PFSK-1 (cell line): ENCODE measurements at regions not wholly inside any gene's neighbourhood (a gene's known extent, or its start where the extent isn't known, plus 50 kb on each side); places are given as distances from the start of the nearest gene placed in this dataset.

Source experiments
- FOXP2 ChIP-seq: optimal IDR thresholded peaks from 2 replicates; pipeline ENCODE3; 2011; ENCODE audit warnings: borderline replicate concordance, control low read depth, inconsistent platforms; ENCODE audit not compliant: insufficient read depth; ENCODE audit errors: extremely low read length, extremely low read depth
- POLR2AphosphoS5 ChIP-seq: IDR thresholded peaks from 2 replicates; pipeline ENCODE4 v1.6.1; 2012; ENCODE audit warnings: low read depth, mild to moderate bottlenecking, control low read depth, low read length, moderate library complexity
- REST ChIP-seq, 2 experiments: IDR thresholded peaks; 2 replicates each; pipeline versions ENCODE4 v1.6.1 to v1.8.0; 2011 to 2012; ENCODE audit warnings: low read depth in 2 of 2, low read length in 2 of 2, control low read depth in 1 of 2, inconsistent platforms in 1 of 2, mild to moderate bottlenecking in 1 of 2, moderate library complexity in 1 of 2; ENCODE audit not compliant: insufficient read depth in 1 of 2
- SIN3A ChIP-seq: IDR thresholded peaks from 2 replicates; pipeline ENCODE4 v1.6.1; 2012; ENCODE audit warnings: mild to moderate bottlenecking, low read length, moderate library complexity, borderline replicate concordance; ENCODE audit not compliant: insufficient read depth
- TAF1 ChIP-seq: IDR thresholded peaks from 2 replicates; pipeline ENCODE4 v1.6.1; 2012; ENCODE audit warnings: low read length, control low read depth, borderline replicate concordance; ENCODE audit not compliant: insufficient read depth

DNA sequence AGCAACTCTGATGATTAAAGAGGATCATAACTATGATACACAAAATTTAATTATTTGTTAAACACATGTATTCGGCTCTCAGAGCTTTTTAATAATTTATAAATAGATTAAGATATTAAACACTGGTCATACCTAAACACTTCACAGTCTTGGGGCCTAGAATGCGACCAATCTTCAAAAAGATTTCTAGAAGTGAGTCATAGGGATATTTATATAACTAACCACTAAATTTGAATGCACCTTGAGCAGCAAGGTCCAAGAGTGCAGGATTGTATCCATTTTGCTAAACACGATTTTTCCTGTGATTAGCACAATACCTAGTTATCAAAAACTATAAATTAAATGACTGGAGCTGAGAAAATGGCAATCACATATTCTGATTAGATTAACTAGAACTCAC is 709.3 kb downstream of the EPHA7 start:
- TF ChIP-seq REST (IDR thresholded peaks at IDR 0.05; ENCODE audit: insufficient read depth in 1 of 2, low read depth in 2 of 2, low read length in 2 of 2) (no peak), TAF1 (no peak), POLR2AphosphoS5 (no peak), FOXP2 (no peak), SIN3A (no peak)

GRCh38 chr6:92708945-92709344 is 710.4 kb downstream of the EPHA7 start:
- TF ChIP-seq POLR2AphosphoS5 = no peak

GRCh38 chr6:92708270-92708669 is 711.1 kb downstream of the EPHA7 start:
- TF ChIP-seq REST (IDR thresholded peaks at IDR 0.05; ENCODE audit: insufficient read depth in 1 of 2, low read depth in 2 of 2, low read length in 2 of 2) (no peak), FOXP2 (no peak), POLR2AphosphoS5 (no peak), SIN3A (no peak), TAF1 (no peak)

DNA sequence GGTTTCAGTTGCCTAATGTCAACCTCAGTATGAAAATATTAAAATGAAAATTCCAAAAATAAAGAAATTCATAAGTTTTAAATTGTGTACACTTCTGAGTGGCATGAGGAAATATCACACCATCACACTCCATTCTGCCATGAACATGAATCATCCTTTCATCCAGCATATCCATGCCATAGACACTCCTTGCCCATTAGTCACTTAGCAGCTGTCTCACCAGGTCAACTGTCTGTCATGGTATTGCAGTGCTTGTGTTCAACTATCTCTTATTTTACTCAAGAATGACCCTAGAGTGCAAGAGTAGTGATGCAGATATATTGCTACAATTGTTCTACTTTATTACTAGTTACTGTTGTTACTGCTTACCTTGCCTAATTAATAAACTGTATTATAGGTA is 712.4 kb downstream of the EPHA7 start:
- TF ChIP-seq POLR2AphosphoS5 = no peak
- TF ChIP-seq REST (IDR thresholded peaks at IDR 0.05; ENCODE audit: insufficient read depth in 1 of 2, low read depth in 2 of 2, low read length in 2 of 2) = no peak
- no peak for TF ChIP-seq FOXP2
- no peak for TF ChIP-seq SIN3A
- no peak for TF ChIP-seq TAF1

DNA sequence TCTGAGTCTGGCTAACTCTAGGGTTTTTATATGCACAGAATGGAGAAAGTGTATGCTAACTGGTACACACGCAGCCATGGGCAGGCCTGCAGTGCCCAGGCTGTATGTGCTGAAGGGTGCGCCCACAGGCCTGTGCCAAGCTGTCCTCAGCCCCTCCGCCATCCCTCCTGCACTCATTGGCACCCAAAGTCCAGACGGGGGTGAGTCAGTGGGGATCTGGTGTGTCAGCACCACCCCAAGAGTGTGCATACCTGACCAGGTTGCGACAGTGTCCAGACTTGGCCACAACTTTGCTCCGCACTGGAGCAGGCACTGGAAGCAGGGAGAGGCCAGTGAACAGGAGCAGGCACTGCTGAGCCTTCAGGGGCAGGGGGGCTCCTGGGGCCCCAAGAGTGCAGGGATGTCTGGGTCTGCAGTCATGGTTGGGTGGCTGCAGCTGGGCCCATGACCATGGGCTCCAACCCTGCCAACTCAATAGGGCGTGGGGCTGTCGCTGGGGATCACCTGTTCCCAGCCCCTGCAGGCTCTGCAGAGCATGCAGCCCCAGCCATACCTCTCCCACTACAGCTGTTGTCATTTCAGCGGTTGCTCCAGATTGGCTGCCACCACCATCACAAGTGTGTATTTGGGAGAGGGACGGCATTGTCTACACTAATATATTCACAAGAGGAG is 717.8 kb downstream of the EPHA7 start:
- TF ChIP-seq TAF1 (no peak), FOXP2 (no peak)

DNA sequence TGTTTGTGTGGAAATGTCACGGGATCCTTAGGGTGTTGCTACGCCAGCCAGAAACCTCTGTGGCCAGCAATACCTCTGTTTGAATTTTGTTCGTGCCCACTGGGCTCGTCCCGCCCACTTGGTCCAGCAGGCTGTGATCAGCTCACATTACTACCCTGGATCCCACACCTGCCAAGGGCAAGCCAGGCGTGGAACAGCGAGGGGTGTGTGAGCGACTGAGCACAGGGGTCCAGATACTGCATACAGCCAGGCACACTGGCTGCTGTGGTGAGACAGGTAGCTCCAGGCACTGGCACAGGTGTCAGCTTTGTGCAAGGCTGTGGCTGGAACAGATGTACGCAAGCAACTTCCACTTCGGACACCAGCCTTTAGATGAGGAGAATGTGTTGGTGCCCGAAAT is 718.9 kb downstream of the EPHA7 start:
- TF ChIP-seq SIN3A (no peak), POLR2AphosphoS5 (no peak), TAF1 (no peak), REST (IDR thresholded peaks at IDR 0.05; ENCODE audit: insufficient read depth in 1 of 2, low read depth in 2 of 2, low read length in 2 of 2) (no peak), FOXP2 (no peak)
